SU-DHL-6 (cell line): ENCODE measurements at regions not wholly inside any gene's neighbourhood (a gene's known extent, or its start where the extent isn't known, plus 50 kb on each side); places are given as distances from the start of the nearest gene placed in this dataset.

Experiments used
- H2AFZ ChIP-seq: fragments of 200-600 bp; sonication (generic); 2 replicates; pipeline ENCODE4 v1.6.1; 2014; ENCODE audit warnings: low read depth, mild to moderate bottlenecking, moderate library complexity, mixed read lengths, antibody characterized with exemption, low read length; ENCODE audit not compliant: severe bottlenecking
- H3F3A ChIP-seq: fragments of 200-600 bp; shearing (Covaris generic); 2 replicates; pipeline ENCODE4 v1.6.0; 2016; ENCODE audit warnings: antibody characterized with exemption, mild to moderate bottlenecking; ENCODE audit not compliant: insufficient read depth
- H3K27ac ChIP-seq: fragments of 200-600 bp; sonication (generic); 2 replicates; pipeline ENCODE4 v1.5.1; 2016; ENCODE audit warnings: low read depth, mild to moderate bottlenecking, low read length, moderate library complexity, mixed read lengths
- H3K27me3 ChIP-seq: fragments of 200-600 bp; sonication (generic), shearing (Covaris generic); 2 replicates; pipeline ENCODE4 v1.6.0; 2014; ENCODE audit warnings: mild to moderate bottlenecking, low read length
- H3K36me3 ChIP-seq: fragments of 200-600 bp; sonication (generic); 2 replicates; pipeline ENCODE4 v1.6.1; 2014; ENCODE audit warnings: mild to moderate bottlenecking, low read length, mixed read lengths
- H3K4me2 ChIP-seq: fragments of 300-600, 200-600 bp; shearing (Covaris generic), sonication (generic); 2 replicates; pipeline ENCODE4 v1.6.0; 2014; ENCODE audit warnings: low read length, low read depth, mild to moderate bottlenecking; ENCODE audit not compliant: poor library complexity, severe bottlenecking
- H3K4me3 ChIP-seq: fragments of 200-600 bp; sonication (generic); 2 replicates; pipeline ENCODE4 v1.5.1; 2014; ENCODE audit warnings: antibody characterized with exemption, low read length, mild to moderate bottlenecking, mixed read lengths; ENCODE audit not compliant: insufficient read depth, poor library complexity, severe bottlenecking
- H3K79me2 ChIP-seq: fragments of 200-600 bp; sonication (generic); 2 replicates; pipeline ENCODE4 v1.6.1; 2014; ENCODE audit warnings: mild to moderate bottlenecking, low read length, moderate library complexity; ENCODE audit not compliant: insufficient read depth
- H3K9ac ChIP-seq: fragments of 200-600 bp; sonication (generic); 2 replicates; pipeline ENCODE4 v1.7.0; 2014; ENCODE audit warnings: mild to moderate bottlenecking, low read length
- H3K9me2 ChIP-seq: fragments of 200-600 bp; sonication (generic); replicated peaks from 2 replicates; pipeline ENCODE4 v1.6.1; 2014; ENCODE audit warnings: low read length; ENCODE audit not compliant: insufficient read depth
- H3K9me3 ChIP-seq: fragments of 200-600 bp; sonication (generic); 2 replicates; pipeline ENCODE4 v1.6.1; 2014; ENCODE audit warnings: low read length, mixed read lengths; ENCODE audit not compliant: insufficient read depth
- H4K20me1 ChIP-seq: fragments of 200-600 bp; sonication (generic); 2 replicates; pipeline ENCODE4 v1.6.1; 2014; ENCODE audit warnings: low read depth, mild to moderate bottlenecking, antibody characterized with exemption, low read length, moderate library complexity, mixed read lengths
- CTCF ChIP-seq: fragments of 200-600 bp; sonication (generic); IDR thresholded peaks from one replicate; pipeline ENCODE4 v1.5.1; 2017; ENCODE audit warnings: antibody characterized with exemption, mild to moderate bottlenecking, low read length, moderate library complexity; ENCODE audit not compliant: insufficient read depth, poor library complexity, severe bottlenecking
- EZH2phosphoT487 ChIP-seq: fragments of 200-600 bp; sonication (generic), shearing (Covaris generic); conservative IDR thresholded peaks from 2 replicates; pipeline ENCODE4 v1.6.1; 2018; ENCODE audit warnings: mild to moderate bottlenecking, antibody characterized with exemption, low read length, moderate library complexity, mixed read lengths

GRCh38 chr4:137968956-137969678 is 273.0 kb downstream of the SLC7A11 start:
- H4K20me1 ChIP-seq = no peaks in the 10 kb centered on the region
- no peaks in the 10 kb centered on the region for H3K9me3 ChIP-seq
- no peaks in the 10 kb centered on the region for H3F3A ChIP-seq
- H3K36me3 ChIP-seq = no peaks in the 10 kb centered on the region
- no peak overlapping the region for H3K27ac ChIP-seq
- H3K9me2 ChIP-seq = no peaks in the 10 kb centered on the region
- H3K4me3 ChIP-seq = no peak overlapping the region
- no peak overlapping the region for H3K9ac ChIP-seq
- H3K4me2 ChIP-seq = no peak overlapping the region
- H2AFZ ChIP-seq = no peak overlapping the region
- TF ChIP-seq CTCF (no peak), EZH2phosphoT487 (no peak)
- H3K27me3 ChIP-seq = no peaks in the 10 kb centered on the region
- H3K79me2 ChIP-seq = no peaks in the 10 kb centered on the region

- Histone ChIP-seq H3K9ac (no peak overlapping the region), H3K4me3 (no peak overlapping the region), H3K36me3 (no peaks in the 10 kb centered on the region), H3K79me2 (no peaks in the 10 kb centered on the region), H3K27me3 (no peaks in the 10 kb centered on the region), H4K20me1 (no peaks in the 10 kb centered on the region), H3K4me2 (no peak overlapping the region), H3K9me3 (no peaks in the 10 kb centered on the region), H3K9me2 (no peaks in the 10 kb centered on the region), H3K27ac (no peak overlapping the region), H3F3A (no peaks in the 10 kb centered on the region), H2AFZ (no peak overlapping the region)
- TF ChIP-seq EZH2phosphoT487 (no peak), CTCF (no peak)
Measured at GRCh38 chr4:137967480-137968190, 274.5 kb downstream of the SLC7A11 start.

GRCh38 chr4:137966504-137966903 is 275.6 kb downstream of the SLC7A11 start:
- Histone ChIP-seq H4K20me1 (no peaks in the 10 kb centered on the region), H3K4me2 (no peak overlapping the region), H3K4me3 (no peak overlapping the region), H3K27ac (no peak overlapping the region), H3K9me2 (no peaks in the 10 kb centered on the region), H3K9me3 (no peaks in the 10 kb centered on the region), H3F3A (no peaks in the 10 kb centered on the region), H3K9ac (no peak overlapping the region), H2AFZ (no peak overlapping the region), H3K27me3 (no peaks in the 10 kb centered on the region), H3K79me2 (no peaks in the 10 kb centered on the region), H3K36me3 (no peaks in the 10 kb centered on the region)
- TF ChIP-seq CTCF (no peak), EZH2phosphoT487 (no peak)
